ENCODE measurements at regions not wholly inside any gene's neighbourhood (a gene's known extent, or its start where the extent isn't known, plus 50 kb on each side); places are given as distances from the start of the nearest gene placed in this dataset.
"Not testable (repeated sequence)": the region's sequence is repeated elsewhere in the genome, so short reads cannot be mapped to it uniquely, and the experiment has no call there.

DNA sequence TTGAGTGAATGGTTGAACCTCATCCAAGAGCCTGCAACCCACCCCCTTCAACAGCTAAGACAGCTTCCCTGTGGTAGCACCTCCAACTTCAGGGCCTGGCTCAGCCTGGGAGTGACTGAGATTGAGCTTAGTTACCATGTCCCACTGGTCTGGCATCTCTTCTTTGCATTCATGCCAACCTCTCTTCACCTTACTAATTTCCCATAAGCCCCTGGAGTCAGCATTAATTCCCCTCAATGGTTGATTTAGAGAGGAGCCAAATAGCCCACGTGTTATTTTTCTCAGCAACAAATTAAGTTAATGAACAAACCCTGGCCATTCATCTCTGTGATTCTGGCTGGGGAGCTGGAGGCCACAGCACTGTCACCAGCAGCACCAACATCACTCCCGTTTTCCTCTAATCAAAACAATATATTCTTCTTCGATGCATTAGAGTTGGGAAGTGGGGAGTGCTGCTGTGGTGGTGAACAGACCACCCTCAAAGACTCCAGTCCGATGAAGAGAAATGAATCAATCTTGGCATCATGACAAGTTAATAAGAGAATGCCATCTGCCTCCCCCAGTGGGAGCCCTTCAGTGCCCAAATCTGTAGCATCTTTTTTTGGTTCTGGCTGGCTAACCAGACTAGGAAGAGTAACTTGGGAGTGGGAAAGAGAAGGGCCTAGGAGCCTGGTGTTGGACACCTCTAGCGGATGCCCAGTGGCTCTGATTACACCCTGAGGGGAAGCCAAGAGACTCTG is 83.2 kb upstream of the ADRA1D start:
- no peak for DNase-seq

DNA sequence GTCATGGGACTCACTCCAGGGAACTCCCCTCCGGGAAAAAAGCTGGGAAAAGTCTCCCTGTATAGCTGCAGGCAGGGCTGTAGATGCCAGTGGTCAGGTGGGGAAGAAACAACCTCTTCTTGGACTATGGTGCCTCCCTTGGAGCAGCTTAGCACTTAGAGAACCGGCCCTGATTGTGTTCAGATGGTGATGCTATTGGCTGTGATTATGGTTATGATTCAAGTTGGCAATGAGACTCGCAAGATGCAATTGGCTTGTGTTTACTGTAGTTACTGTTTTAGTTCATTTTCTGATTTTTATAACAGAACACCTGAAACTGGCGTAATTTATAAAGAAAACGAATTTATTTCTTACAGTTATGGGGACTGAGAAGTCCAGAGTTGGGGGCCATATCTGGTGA is 80.9 kb upstream of the ADRA1D start:
- no peak for DNase-seq

DNA sequence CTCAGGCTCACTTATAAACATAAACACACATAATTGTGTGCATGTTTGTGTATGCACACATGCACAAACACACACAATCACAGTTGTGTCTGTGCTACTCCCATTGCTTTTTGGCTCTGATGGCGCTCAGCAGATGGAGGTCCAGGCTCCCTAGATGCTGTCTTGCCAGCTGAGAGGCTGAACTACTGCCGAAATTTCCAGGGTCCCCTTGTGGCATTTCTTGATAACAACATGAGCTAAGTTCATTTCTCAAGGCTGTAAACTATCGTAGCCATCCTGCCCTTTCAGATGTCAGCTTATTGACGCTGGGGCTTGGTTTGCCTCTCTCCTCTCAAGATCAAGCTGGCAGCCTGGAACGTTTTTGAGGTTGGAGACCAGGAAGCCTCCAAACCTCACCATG is 80.1 kb upstream of the ADRA1D start:
- no peak for DNase-seq

DNA sequence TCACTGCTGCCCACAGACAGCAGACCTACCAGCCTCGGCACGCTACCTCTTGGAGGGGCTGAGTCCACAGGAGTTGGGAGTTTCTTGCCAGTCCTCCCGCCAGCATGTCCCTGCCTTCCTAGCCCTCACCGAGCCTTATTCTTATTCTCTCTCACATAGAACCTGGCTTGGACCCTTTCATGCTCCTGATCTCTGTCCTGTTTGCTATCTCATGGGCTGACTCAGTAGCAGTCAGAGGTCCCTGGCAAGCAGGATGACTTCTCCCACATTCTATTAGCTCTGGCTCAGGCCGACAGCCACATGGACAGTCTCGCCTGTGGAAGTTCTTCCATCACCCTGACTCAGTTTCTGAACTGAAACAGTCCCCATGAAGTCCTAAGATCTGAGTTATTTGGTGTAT is 79.5 kb upstream of the ADRA1D start:
- DNase-seq: no peak

DNA sequence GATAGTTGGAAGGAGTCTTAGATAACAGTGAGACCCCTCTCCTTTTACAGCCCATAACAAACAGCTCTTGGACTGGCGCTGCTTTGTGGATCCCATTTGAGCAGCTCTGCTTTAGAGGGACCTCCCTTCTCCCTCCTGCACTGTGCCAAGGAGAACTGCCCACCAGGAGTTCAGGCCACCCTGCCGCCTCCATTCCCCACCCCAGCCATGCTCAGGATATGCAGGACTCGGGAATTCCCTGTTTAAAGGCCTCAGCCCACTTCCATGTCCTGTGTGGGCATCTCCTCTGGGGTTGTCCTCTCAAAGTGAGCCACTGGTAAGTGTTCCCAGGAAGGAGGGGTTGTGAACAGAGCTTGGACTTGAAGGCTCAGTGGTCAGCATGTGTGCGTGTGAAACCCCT is 78.9 kb upstream of the ADRA1D start:
- DNase-seq: no peak

DNA sequence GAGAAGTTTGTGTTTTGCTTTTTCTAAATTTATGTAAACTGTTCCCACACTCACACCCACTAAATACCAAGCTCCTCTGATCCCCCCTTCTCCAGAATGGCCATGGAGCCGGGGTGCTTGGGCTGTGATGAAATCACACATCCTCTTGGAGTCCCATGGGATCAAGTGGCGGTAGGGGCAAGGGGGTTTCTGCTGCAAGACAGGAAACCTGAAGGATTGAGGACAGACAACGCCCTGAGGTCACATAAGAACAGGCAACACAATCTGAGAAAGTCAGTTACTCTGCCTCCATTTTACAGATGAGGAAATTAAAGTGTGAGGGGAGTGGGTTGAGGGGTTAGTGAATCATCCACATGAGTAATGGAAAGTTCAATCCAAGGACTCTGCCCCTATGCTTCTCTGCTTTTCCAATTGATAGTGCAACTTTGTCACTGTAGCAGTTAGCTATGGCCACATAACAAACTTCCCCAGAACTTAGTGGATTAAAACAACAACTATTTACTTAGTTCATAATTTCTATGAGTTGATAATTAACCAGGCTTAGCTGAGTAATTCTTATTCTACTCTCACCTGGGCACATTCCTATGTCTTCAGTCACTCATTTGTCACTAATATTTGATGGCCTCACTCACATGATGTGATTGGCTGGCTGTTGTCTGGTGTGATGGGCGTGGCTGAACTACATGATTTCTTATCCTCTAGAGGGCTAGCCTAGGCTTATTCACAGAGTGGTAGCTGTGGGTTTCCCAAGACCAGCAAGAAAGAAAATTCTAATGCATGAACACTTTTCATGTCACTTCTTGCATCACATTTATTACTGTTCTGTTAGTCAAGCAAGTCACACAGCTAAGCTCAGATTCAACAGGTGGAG is 77.3 kb upstream of the ADRA1D start:
- no peak for DNase-seq

DNA sequence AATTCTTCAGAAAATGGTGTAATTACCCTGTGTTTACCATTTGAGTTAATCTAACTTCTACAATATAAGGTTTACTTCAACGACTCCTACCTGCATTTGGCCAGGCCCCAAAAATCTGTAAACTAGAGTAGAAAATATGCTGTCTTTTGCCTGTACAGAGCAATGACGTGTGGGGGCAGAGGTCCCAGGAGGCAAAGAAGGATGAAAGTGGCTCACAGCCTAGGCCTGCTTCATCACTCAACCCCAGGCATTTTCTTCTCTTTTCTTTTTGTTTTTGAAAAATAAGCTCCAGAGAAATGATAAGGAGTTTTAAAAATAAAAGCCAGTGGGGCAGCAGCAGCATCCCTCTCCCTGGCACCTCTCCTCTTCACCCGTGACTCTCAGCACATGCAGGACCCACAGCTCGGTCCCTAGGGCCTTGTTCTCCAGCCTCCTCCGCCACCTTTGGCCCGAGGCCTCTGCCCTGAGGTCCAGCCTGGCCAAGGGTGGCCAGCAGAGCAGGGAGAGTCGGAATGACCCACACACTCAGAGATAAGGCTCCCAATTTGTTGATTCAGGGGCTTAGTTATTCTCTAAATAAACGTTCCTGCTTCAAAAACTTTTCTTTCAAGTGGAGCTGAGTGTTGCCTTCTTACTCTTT is 76.6 kb upstream of the ADRA1D start:
- DNase-seq: no peak

DNA sequence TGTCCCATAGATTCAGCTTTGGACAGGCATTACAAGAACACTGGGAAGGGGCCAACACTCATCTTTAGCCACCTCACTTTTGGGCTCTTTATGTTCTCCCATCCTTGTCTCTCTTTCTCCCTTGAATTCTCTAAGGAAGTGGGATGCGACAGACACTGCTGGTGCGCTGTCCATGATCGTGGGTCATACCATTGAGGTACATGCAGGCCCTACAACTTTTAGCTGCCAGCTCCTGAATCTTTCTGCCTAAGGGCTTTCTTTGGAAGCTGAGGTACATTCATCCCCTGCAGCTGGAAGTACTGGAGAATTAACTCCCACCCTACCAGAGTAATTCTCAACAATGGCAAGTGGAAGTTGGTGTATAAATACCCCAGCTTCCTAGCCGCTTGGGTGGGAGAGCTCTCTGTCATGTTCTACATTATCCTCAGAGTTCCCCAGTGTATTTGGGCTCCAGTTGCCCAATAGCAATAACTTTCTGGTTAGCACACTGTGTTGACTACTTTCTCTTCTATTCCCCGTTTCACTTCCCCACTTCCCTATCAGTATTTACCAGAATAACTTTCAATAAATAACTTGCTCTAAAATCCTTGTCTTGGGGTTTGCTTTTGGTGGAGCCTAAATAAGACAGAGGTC is 75.6 kb upstream of the ADRA1D start:
- no peak for DNase-seq

DNA sequence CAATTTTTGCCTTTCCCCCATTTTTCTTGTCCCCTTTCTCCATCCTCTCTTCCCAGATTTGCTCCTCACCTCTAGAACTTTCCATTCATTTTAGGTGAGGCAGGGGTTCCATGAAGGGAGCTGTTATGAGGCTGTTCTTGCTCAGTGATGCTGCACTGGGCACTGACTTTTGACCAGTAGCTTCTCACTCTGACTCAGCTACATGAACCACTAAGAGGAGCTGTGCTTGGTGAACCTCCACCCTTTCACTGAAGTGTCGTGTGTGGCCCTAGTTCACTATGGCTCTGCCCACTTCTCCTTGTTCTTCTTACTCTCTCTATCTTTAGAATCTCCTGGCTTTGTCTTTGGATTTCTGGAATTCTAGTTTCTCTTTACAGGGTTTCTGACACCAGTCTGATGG is 73.4 kb upstream of the ADRA1D start:
- DNase-seq: no peak

DNA sequence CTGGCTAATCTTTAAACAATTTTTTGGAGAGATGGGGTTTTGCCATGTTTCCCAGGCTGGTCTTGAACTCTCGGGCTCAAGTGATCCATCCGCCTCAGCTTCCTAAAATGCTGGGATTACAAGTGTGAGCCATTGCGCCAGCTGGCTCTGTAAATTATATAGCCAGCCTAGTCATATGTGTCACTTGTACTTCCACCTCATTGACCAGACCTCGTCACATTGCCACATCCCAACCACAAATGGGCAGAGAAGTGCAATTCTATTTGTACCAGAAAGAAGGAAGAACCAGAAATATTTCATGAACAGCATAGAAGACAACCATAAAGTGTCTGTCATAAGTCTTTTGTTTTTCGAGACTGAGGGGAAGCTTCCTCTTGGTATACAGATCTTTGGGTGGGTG is 71.2 kb upstream of the ADRA1D start:
- DNase-seq: no peak

DNA sequence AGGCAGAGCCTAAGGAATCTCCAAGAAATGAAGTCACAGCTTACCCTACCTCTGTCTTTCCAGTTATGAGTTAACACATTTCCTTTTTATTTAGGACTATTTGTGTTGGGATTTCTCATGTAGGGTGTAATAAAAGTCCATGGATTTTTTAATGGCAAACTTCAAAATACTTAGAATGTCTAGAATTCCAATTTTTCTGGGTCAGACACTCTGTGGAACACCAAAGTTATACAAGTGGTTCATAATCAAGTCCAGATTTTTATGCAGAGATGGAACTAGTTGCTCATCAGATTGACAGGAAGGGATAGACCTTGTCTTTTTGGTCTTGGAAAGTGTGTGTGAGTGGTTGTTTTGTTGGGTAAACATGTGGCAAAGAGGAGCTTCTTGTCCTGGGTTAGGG is 69.8 kb upstream of the ADRA1D start:
- no peak for DNase-seq

DNA sequence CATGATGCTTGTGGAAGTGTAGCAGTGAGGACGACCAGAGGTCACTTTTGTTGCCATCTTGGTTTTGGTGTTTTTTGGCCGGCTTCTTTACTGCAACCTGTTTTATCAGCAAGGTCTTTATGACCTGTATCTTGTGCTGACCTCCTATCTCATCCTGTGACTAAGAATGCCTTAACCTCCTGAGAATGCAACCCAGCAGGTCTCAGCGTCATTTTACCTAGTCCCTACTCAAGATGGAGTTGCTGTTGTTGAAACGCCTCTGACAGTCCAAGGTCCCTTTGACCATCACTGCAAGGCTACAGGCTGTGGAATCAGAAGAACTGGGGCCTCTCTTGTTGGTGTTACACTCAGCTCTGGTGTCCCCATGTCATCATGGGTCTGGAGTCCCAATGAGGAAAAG is 61.5 kb upstream of the ADRA1D start:
- DNase-seq: not testable (repeated sequence)

DNA sequence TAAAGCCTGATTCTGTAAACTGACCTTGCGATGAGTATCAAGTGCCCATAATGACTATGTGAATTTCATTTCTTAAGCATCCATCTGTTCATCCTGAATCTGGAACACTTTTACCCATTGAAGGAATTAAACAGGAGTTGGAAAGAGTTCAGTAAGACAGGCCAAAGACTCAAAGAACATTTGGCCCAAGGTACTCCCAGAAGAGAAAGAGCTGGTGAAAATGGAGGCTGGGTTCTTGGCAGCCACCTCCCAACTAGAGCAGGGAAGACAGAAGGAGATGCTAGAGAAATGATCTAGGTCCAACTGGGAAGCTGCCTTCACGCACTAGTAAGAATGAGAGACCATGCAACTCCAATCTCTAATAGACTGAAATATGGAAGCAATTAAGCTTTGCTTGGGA is 57.1 kb upstream of the ADRA1D start:
- DNase-seq: no peak

DNA sequence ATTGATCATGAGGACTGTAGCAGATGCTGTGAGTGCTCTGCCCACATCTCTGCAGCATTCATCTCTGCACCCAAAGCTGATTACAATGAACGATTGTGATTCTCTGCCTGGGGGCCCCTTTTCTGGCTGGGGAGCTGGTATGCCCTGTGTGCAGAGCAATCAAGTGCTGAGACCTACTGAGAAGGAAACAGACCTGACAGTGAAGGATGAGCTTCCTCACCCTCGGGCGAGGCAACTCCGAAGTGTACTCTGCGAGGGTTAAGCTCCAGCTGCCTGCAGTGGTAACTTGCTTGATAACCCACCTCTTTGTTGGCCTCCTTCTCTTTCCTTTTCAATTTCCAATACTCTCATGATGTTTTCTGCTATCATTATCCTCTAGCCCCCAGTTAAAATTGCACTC is 56.0 kb upstream of the ADRA1D start:
- DNase-seq: no peak

DNA sequence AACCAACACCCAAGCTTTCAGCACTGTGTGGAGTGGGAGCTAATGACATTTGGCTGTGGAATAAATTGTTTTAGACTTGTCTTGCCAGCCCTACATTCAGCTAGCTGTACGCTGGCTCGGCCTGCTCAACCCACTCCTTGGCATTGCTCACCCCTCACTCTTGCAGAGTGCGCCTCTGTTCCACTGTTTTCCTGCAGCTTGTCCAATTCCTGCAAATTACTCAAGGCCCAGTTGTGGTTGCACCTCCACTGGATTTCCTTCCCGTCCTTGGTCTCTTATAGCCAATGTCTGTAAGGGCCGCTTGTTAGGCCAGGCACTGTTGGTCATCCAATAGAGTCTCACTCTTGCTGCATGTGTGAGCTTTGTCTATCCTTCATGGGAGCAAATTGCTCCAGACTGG is 55.5 kb upstream of the ADRA1D start:
- DNase-seq: no peak

DNA sequence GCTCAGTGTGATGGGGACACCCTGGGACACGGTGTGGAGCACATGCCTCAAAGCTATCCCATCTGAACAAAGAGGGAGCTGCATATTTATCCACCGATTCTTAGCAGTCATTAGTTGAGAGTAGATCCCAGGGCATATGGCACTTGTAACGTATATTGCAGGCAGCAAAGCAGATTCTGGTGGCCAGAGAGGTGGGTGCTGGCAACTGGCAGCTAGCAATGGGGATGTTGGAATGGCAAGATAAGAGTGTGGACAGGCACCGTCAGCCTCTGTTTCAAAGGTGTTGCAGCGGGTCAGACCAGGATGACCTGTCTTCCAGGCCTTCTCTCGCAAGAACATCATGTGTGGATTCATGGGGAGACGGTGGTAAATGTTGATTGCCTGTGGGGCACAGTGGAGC is 54.0 kb upstream of the ADRA1D start:
- no peak for DNase-seq

DNA sequence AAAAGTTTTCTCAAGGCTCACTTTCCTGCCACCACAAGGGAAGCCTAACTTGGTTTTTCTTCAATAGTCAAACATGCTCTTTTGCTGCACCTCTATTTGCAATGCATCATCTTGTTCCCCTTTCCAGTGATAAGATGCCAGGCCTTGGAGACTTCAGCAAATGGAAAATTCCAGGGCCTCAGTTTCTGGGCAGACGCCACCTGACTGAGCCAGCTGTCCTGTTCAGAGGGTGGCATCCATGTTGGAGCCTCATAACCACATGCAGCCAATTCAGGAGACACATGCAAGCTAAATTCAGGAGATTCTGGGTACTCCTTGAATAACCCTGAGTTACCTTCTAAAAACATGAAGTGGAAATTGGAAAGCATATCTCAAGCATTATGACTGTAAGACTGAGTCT is 51.8 kb upstream of the ADRA1D start:
- DNase-seq: no peak

DNA sequence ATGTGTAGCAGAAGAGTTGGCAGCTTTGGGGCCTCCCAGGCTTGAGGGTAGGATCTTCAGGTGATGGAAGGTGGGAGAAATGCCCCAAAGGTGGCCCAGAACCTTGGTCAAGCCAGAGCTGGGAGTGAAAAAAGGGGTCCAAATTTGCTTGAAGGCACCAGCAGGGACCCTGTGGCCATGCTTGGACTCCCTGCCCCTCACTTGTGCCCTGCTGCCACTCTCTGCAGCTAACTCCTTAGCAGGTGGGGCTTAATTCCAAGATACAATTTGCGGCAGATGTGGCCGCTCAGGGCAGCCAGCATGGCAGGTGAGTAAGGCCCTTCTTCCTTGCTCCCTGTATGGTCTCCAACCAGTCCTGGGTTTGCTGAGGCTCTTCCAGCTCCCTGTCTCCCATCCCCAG is 51.3 kb upstream of the ADRA1D start:
- no peak for DNase-seq

DNA sequence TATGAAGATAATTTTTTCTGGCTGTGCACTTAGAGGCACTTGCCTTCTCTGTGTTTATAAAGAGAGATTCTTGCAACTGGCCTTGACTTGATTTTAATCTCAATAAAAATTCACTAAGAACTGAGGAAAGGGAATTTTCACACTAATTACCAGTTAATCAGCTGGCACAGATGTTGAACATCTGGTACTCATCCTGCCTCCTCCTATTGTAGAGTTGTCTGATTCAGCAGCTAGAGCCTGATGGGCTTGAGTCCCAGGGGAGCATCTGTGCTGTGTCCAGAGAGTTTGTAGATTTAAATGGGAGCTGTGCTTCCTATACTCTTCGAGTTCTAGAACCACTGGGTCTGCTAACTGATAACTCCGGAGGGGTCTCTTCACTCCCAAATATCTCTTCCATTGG is 50.7 kb upstream of the ADRA1D start:
- DNase-seq: no peak

DNA sequence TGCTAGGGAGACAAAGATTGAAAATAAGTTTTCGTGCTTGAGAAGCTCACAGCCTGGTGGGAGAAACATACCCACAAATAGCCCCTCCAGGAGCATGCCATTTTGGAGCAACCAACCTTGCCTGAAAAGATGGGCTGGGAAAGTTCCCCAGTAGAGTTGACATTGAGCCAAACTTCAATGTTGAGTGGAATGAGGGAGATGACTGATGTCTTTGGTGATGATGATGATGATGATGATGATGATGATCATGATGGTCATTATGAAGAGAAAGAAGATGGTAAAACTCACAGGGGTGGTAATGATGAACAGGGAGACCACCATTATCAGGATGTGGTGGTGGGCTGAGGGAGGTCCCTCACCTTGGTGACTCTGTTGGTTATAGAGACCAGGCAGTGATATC is 50.1 kb upstream of the ADRA1D start:
- no peak for DNase-seq
